PC-3 (cell line): ENCODE measurements at regions not wholly inside any gene's neighbourhood (a gene's known extent, or its start where the extent isn't known, plus 50 kb on each side); places are given as distances from the start of the nearest gene placed in this dataset.

Experiments
- ATAC-seq: fragments of 200-7000 bp; cut with Tn5 transposase; 2 replicates; pipeline ENCODE4 v1.9.1; 2020; ENCODE audit warnings: mild to moderate bottlenecking, moderate library complexity
- BruUV-seq: library from RNA; stranded (reverse); fragments of 400-500 nt; replicated peaks from 2 replicates; lab custom pipeline; 2021; lab: Mats Ljungman, UMichigan
- CTCF ChIA-PET: fragments of 300-600 bp; sonication (Branson Sonifier 250); formaldehyde crosslinking; loops from one replicate; lab custom pipeline; 2022; ENCODE audit warnings: antibody characterized with exemption; lab: Charles Lee
- POLR2A ChIA-PET: fragments of 300-600 bp; sonication (Branson Sonifier 250); formaldehyde crosslinking; loops from one replicate; lab custom pipeline; 2022; ENCODE audit warnings: antibody characterized with exemption; ENCODE audit not compliant: unreplicated experiment; lab: Charles Lee
- DNase-seq: peaks from one replicate; pipeline ENCODE4 v3.0.0-alpha.2; 2015
- H2AFZ ChIP-seq: fragments of 300-600 bp; sonication (generic); 2 replicates; pipeline ENCODE4 v1.6.0; 2016; ENCODE audit warnings: antibody characterized with exemption, low read length
- H3F3A ChIP-seq: fragments of 300-600 bp; sonication (generic); one replicate; pipeline ENCODE4 v1.6.0; 2017; ENCODE audit warnings: antibody characterized with exemption, low read length, control low read depth, mild to moderate bottlenecking; ENCODE audit not compliant: unreplicated experiment
- H3K27ac ChIP-seq: fragments of 300-600 bp; sonication (generic); 2 replicates; pipeline ENCODE4 v1.5.1; 2016; ENCODE audit warnings: mild to moderate bottlenecking, low read length
- H3K27me3 ChIP-seq: fragments of 300-600 bp; sonication (generic); 2 replicates; pipeline ENCODE4 v1.6.1; 2016; ENCODE audit warnings: low read length, mixed read lengths
- H3K36me3 ChIP-seq: fragments of 300-600 bp; sonication (generic); 2 replicates; pipeline ENCODE4 v1.6.1; 2016; ENCODE audit warnings: low read depth, mixed run types, low read length, mixed read lengths
- H3K4me1 ChIP-seq: fragments of 300-600 bp; sonication (generic); 2 replicates; pipeline ENCODE4 v1.5.1; 2016; ENCODE audit warnings: low read length; ENCODE audit not compliant: insufficient read depth
- H3K4me2 ChIP-seq: fragments of 300-600 bp; sonication (generic); 2 replicates; pipeline ENCODE4 v1.6.0; 2016; ENCODE audit warnings: low read length
- H3K4me3 ChIP-seq: fragments of 300-600 bp; sonication (generic); 2 replicates; pipeline ENCODE4 v1.5.1; 2016; ENCODE audit warnings: mild to moderate bottlenecking, low read length, mixed read lengths
- H3K79me2 ChIP-seq: fragments of 300-600 bp; sonication (generic); 2 replicates; pipeline ENCODE4 v1.6.1; 2017; ENCODE audit warnings: low read length, mixed read lengths
- H3K9ac ChIP-seq: fragments of 300-600 bp; sonication (generic); 2 replicates; pipeline ENCODE4 v1.6.0; 2016; ENCODE audit warnings: mild to moderate bottlenecking, low read length
- H3K9me2 ChIP-seq: fragments of 300-600 bp; sonication (generic); replicated peaks from 2 replicates; pipeline ENCODE4 v1.6.1; 2016; ENCODE audit warnings: mixed run types, low read length, mixed read lengths
- H3K9me3 ChIP-seq: fragments of 300-600 bp; sonication (generic); 2 replicates; pipeline ENCODE4 v1.6.1; 2016; ENCODE audit warnings: low read length, mixed read lengths
- H4K20me1 ChIP-seq: fragments of 300-600 bp; sonication (generic); 2 replicates; pipeline ENCODE4 v1.6.1; 2016; ENCODE audit warnings: low read length, mixed read lengths
- EZH2 ChIP-seq: fragments of 300-600 bp; sonication (generic); IDR thresholded peaks from one replicate; pipeline ENCODE4 v1.6.1; 2017; ENCODE audit warnings: antibody characterized with exemption, mild to moderate bottlenecking, low read length; ENCODE audit not compliant: unreplicated experiment
- EZH2phosphoT487 ChIP-seq: fragments of 300-600 bp; sonication (generic); IDR thresholded peaks from 2 replicates; pipeline ENCODE4 v1.6.1; 2018; ENCODE audit warnings: mild to moderate bottlenecking, antibody characterized with exemption, low read length, borderline replicate concordance
- intact Hi-C: fragments of 100-400 bp; cut with micrococcal nuclease; formaldehyde crosslinking; loops from 2 replicates; pipeline ENCODE4 v1.9.0; 2023
- TF ChIP-seq, protein P1 (sequence below): fragments of 300-600 bp; sonication (generic); conservative IDR thresholded peaks from 2 replicates; pipeline ENCODE4 v1.5.1; 2017; ENCODE audit warnings: antibody characterized with exemption, low read depth, mild to moderate bottlenecking, low read length

DNA sequence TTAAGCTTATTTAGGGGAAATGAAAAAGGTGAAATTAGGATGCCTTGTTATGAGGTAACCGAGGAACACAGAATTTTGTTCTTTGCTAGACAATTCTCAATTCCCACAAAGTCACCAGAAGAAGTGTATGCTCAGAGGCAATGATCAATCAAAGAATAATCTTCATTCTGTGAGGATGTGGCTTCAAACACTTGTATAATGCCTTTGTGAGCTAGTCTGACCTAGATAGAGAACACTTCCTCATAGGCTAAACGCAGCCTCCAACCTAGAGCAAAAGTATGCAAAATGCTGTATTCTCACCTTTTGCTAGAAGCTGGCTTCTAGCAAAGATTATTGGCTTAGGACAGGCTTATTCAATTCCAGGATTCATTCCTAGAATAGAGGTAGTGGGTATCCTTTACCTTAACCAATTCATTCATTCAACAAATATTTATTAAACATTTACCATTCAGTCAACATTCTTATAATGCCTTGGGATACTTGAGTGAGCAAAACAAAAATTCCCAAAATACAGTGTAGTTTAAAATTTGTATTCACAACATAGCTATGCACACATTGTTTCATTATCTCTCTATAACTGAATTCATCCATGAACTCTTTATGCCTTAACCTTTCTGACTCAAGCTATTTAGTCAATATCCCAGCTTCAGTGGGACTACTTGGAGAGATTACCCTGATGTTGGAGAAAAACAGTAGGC, 530.2 kb downstream of the PTPRC start:
- ChIA-PET POLR2A (no interaction called here), CTCF (no interaction called here)
- TF ChIP-seq, protein P1, sequence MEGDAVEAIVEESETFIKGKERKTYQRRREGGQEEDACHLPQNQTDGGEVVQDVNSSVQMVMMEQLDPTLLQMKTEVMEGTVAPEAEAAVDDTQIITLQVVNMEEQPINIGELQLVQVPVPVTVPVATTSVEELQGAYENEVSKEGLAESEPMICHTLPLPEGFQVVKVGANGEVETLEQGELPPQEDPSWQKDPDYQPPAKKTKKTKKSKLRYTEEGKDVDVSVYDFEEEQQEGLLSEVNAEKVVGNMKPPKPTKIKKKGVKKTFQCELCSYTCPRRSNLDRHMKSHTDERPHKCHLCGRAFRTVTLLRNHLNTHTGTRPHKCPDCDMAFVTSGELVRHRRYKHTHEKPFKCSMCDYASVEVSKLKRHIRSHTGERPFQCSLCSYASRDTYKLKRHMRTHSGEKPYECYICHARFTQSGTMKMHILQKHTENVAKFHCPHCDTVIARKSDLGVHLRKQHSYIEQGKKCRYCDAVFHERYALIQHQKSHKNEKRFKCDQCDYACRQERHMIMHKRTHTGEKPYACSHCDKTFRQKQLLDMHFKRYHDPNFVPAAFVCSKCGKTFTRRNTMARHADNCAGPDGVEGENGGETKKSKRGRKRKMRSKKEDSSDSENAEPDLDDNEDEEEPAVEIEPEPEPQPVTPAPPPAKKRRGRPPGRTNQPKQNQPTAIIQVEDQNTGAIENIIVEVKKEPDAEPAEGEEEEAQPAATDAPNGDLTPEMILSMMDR: no peak
- no peak for TF ChIP-seq EZH2phosphoT487
- no peak for TF ChIP-seq EZH2
- Histone ChIP-seq H3F3A (no peaks in the 10 kb centered on the region), H3K4me1 (no peaks in the 10 kb centered on the region), H3K9me2 (no peaks in the 10 kb centered on the region), H4K20me1 (no peaks in the 10 kb centered on the region), H3K4me2 (no peak overlapping the region), H3K9ac (no peak overlapping the region), H3K36me3 (no peaks in the 10 kb centered on the region), H2AFZ (no peak overlapping the region), H3K27me3 (no peaks in the 10 kb centered on the region), H3K27ac (no peak overlapping the region), H3K4me3 (no peak overlapping the region), H3K9me3 (no peaks in the 10 kb centered on the region), H3K79me2 (no peaks in the 10 kb centered on the region)
- intact Hi-C loops: no loop called here
- DNase-seq (no peak), ATAC-seq (no peak)
- BruUV-seq: no TSS peak

DNA sequence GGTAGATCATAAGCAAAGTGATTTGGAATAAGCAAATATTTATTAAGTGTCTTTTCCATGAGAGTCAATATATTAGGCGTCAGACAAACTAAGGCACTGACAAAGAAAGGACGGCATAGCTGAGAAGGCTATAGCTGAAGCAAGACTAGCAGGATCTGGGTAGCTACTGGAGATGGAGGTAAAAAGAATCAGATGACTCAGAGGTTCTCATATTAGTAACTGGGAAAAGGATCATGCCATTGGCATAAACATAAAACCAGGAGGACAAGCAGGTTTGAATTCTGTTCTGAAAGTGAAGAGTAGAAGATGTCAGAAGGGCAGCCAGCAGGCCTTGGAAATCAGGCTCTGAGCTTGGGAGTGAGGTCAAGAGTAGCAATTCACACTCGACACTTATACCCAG, 531.9 kb downstream of the PTPRC start:
- ATAC-seq (no peak), DNase-seq (peak; percentile 11)
- Histone ChIP-seq H3K4me1 (no peaks in the 10 kb centered on the region), H3K4me3 (no peak overlapping the region), H3K4me2 (no peak overlapping the region), H3K9me2 (no peaks in the 10 kb centered on the region), H3F3A (no peaks in the 10 kb centered on the region), H3K36me3 (no peaks in the 10 kb centered on the region), H4K20me1 (no peaks in the 10 kb centered on the region), H3K9me3 (no peaks in the 10 kb centered on the region), H2AFZ (no peak overlapping the region), H3K79me2 (no peaks in the 10 kb centered on the region), H3K27me3 (no peaks in the 10 kb centered on the region), H3K27ac (no peak overlapping the region), H3K9ac (no peak overlapping the region)
- POLR2A ChIA-PET: no interaction called here
- CTCF ChIA-PET: no interaction called here
- TF ChIP-seq EZH2phosphoT487: no peak
- no peak for TF ChIP-seq EZH2
- TF ChIP-seq, protein P1: no peak
- intact Hi-C loops: no loop called here
- BruUV-seq: no TSS peak
